Sigmoid colon (tissue), 6 donors: ENCODE measurements at regions not wholly inside any gene's neighbourhood (a gene's known extent, or its start where the extent isn't known, plus 50 kb on each side); places are given as distances from the start of the nearest gene placed in this dataset.

Experiments used
- DNase-seq: peaks from one replicate; pipeline ENCODE4 v3.0.0-alpha.2; 2019
- H3K27ac ChIP-seq, 4 donors: fragments of 200-600 bp; sonication (generic); one replicate each; pipeline ENCODE4 v1.5.1; 2016 to 2019; ENCODE audit warnings: mild to moderate bottlenecking in 1 of 4
- H3K27me3 ChIP-seq, 3 donors: fragments of 200-600 bp; sonication (generic); one replicate each; pipeline ENCODE4 v1.5.1; 2019; ENCODE audit warnings: mild to moderate bottlenecking in 1 of 3
- H3K36me3 ChIP-seq, 4 donors: fragments of 200-600 bp; sonication (generic); one replicate each; pipeline ENCODE4 v1.5.1; 2016 to 2019
- H3K4me1 ChIP-seq, 4 donors: fragments of 200-600 bp; sonication (generic); one replicate each; pipeline ENCODE4 v1.5.1; 2017 to 2019
- H3K4me3 ChIP-seq, 4 donors: fragments of 200-600 bp; sonication (generic); one replicate each; pipeline ENCODE4 v1.5.1; 2017 to 2019; ENCODE audit warnings: mild to moderate bottlenecking in 2 of 4, moderate library complexity in 1 of 4
- H3K9me3 ChIP-seq, 4 donors: fragments of 200-600 bp in 3 of 4; sonication (generic) in 3 of 4; one replicate each; pipeline versions ENCODE4 v1.5.1 to v1.6.1; 2013 to 2019
- EP300 ChIP-seq, 4 donors: sonication (generic); formaldehyde crosslinking; IDR thresholded peaks; one replicate each; pipeline ENCODE4 v1.6.1; 2017; ENCODE audit warnings: antibody characterized with exemption in 4 of 4
- POLR2A ChIP-seq, 2 donors: fragments of 450-650 bp; IDR thresholded peaks; one replicate each; pipeline ENCODE4 v1.6.1; 2016; ENCODE audit warnings: antibody characterized with exemption in 2 of 2, mild to moderate bottlenecking in 2 of 2, moderate library complexity in 2 of 2
- POLR2AphosphoS5 ChIP-seq, 4 donors: sonication (generic); formaldehyde crosslinking; IDR thresholded peaks; one replicate each; pipeline ENCODE4 v1.6.1; 2017; ENCODE audit warnings: antibody characterized with exemption in 4 of 4
- WGBS, 2 donors: extraction: QIAGEN DNeasy Blood & Tissue Kit; methylation state at CpG; one replicate each; pipeline ENCODE4 v1.1.7; 2013; 5-methylcytosine and 5-hydroxymethylcytosine counted together
- intact Hi-C: fragments of 100-400 bp; cut with DNase I; formaldehyde crosslinking; loops from one replicate; pipeline ENCODE4 v1.15.1; 2023
- TF ChIP-seq, protein P1 (sequence below), 4 experiments: fragments of 450-650 bp in 3 of 4; fragments of 200-600 bp in 1 of 4; IDR thresholded peaks; one replicate each; pipeline ENCODE4 v1.5.1; 2016 to 2019; ENCODE audit warnings: antibody characterized with exemption in 4 of 4, mild to moderate bottlenecking in 3 of 4, moderate library complexity in 2 of 4
- donor health status: healthy with polysubstance abuse.
- donor health status: healthy.

DNA sequence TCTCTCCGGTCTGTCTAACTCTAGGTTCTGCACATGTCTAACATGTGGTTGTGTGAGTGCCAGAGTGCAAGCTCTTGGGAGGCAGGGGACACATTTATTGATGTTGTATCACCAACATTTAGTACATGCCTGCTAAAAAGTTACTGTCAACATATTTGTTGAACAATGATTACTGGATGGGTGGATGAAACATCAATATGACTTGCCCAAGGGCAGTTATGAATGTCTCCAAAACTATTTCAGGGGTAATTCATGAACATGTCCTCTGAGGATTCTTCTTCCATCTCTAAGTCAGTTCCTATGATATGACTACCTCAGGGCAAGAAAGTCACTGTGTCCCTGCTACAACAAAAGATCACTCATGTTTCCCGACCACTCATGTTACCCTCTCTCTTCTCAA lies 91.3 kb upstream of the STEAP1B start:
- WGBS, 2 donors: 86 to 89% methylated on average over 2 of the region's 2 CpGs
- Histone ChIP-seq H3K36me3 (no peaks in the 10 kb centered on the region), H3K4me3 (no peak overlapping the region), H3K9me3 (no peaks in the 10 kb centered on the region), H3K4me1 (peaks cover 0 to 9% (median 0%) of the 10 kb centered on the region in 4 donors), H3K27me3 (no peaks in the 10 kb centered on the region), H3K27ac (no peak overlapping the region)
- TF ChIP-seq POLR2AphosphoS5 (IDR thresholded peaks at IDR 0.05) (no peak), POLR2A (IDR thresholded peaks at IDR 0.05) (no peak)
- TF ChIP-seq, protein P1, sequence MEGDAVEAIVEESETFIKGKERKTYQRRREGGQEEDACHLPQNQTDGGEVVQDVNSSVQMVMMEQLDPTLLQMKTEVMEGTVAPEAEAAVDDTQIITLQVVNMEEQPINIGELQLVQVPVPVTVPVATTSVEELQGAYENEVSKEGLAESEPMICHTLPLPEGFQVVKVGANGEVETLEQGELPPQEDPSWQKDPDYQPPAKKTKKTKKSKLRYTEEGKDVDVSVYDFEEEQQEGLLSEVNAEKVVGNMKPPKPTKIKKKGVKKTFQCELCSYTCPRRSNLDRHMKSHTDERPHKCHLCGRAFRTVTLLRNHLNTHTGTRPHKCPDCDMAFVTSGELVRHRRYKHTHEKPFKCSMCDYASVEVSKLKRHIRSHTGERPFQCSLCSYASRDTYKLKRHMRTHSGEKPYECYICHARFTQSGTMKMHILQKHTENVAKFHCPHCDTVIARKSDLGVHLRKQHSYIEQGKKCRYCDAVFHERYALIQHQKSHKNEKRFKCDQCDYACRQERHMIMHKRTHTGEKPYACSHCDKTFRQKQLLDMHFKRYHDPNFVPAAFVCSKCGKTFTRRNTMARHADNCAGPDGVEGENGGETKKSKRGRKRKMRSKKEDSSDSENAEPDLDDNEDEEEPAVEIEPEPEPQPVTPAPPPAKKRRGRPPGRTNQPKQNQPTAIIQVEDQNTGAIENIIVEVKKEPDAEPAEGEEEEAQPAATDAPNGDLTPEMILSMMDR (IDR thresholded peaks at IDR 0.05): no peak
- intact Hi-C loops: no loop called here
- DNase-seq: no peak

GRCh38 chr7:22589641-22590201 lies 89.7 kb upstream of the STEAP1B start:
- H3K9me3 ChIP-seq: no peaks in the 10 kb centered on the region
- no peaks in the 10 kb centered on the region for H3K27me3 ChIP-seq
- peak in 2 of 4 donors; percentile 16 to 43 for TF ChIP-seq POLR2AphosphoS5 (IDR thresholded peaks at IDR 0.05)
- no peak for TF ChIP-seq POLR2A (IDR thresholded peaks at IDR 0.05)
- TF ChIP-seq EP300 (IDR thresholded peaks at IDR 0.05): peak in 1 of 4 donors; percentile 14
- TF ChIP-seq, protein P1 (IDR thresholded peaks at IDR 0.05): no peak
- H3K4me1 ChIP-seq: peaks cover 0 to 13% (median 0%) of the 10 kb centered on the region in 4 donors
- whole genome bisulfite sequencing, 2 donors: 48 to 61% methylated on average over 10 of the region's 10 CpGs
- intact Hi-C loops: no loop called here
- no peak overlapping the region for H3K4me3 ChIP-seq
- DNase-seq: peak; percentile 67
- peak overlapping the region in 2 of 4 donors; percentile 36 to 56 for H3K27ac ChIP-seq
- no peaks in the 10 kb centered on the region for H3K36me3 ChIP-seq

DNA sequence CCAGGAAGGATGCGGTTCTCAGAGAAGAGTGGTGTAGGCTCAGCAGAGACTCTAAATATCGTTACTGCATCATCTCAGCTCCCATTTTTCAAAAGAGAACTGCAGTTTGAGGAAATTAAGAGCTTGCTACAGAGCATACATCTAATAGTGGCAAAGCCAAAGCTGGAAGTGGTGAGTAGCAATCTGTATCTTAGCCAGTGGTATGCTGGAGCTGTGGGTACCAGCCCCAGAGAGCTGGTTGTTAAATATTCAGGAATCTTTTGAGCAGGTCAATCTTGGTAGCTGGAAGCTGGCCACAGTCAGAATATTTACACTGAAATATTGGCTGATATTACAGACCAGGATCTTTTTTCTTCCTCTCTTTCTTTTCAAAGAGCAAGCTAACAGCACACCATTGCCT lies 88.4 kb upstream of the STEAP1B start:
- Histone ChIP-seq H3K9me3 (no peaks in the 10 kb centered on the region), H3K27ac (peak overlapping the region in 1 of 4 donors; percentile 56), H3K36me3 (no peaks in the 10 kb centered on the region), H3K27me3 (no peaks in the 10 kb centered on the region), H3K4me3 (no peak overlapping the region), H3K4me1 (peaks cover 0 to 27% (median 12%) of the 10 kb centered on the region in 4 donors)
- WGBS, 2 donors: 77 to 82% methylated on average over 2 of the region's 2 CpGs
- no peak for TF ChIP-seq POLR2A (IDR thresholded peaks at IDR 0.05)
- TF ChIP-seq, protein P1 (IDR thresholded peaks at IDR 0.05): no peak
- TF ChIP-seq POLR2AphosphoS5 (IDR thresholded peaks at IDR 0.05): no peak
- no peak for TF ChIP-seq EP300 (IDR thresholded peaks at IDR 0.05)
- intact Hi-C loops: no loop called here
- no peak for DNase-seq

- no peak for DNase-seq
- H3K27me3 ChIP-seq: no peaks in the 10 kb centered on the region
- peaks cover 0 to 36% (median 16%) of the 10 kb centered on the region in 4 donors for H3K4me1 ChIP-seq
- peak overlapping the region in 1 of 4 donors; percentile 14 for H3K27ac ChIP-seq
- TF ChIP-seq POLR2AphosphoS5 (IDR thresholded peaks at IDR 0.05) (no peak), EP300 (IDR thresholded peaks at IDR 0.05) (no peak), POLR2A (IDR thresholded peaks at IDR 0.05) (no peak)
- TF ChIP-seq, protein P1 (IDR thresholded peaks at IDR 0.05): no peak
- H3K4me3 ChIP-seq: no peak overlapping the region
- H3K9me3 ChIP-seq: no peaks in the 10 kb centered on the region
- no peaks in the 10 kb centered on the region for H3K36me3 ChIP-seq
- intact Hi-C loops: no loop called here
- WGBS, 2 donors: 56 to 58% methylated on average over 2 of the region's 2 CpGs
Observed at GRCh38 chr7:22587322-22587721, 87.3 kb upstream of the STEAP1B start.

GRCh38 chr7:22586786-22587140 lies 86.8 kb upstream of the STEAP1B start:
- Histone ChIP-seq H3K9me3 (no peaks in the 10 kb centered on the region), H3K27me3 (no peaks in the 10 kb centered on the region), H3K36me3 (no peaks in the 10 kb centered on the region), H3K4me1 (peaks cover 0 to 36% (median 16%) of the 10 kb centered on the region in 4 donors), H3K27ac (no peak overlapping the region), H3K4me3 (no peak overlapping the region)
- intact Hi-C loops: no loop called here
- TF ChIP-seq, protein P1 (IDR thresholded peaks at IDR 0.05): peak in 1 of 4 experiments; percentile 18
- no peak for TF ChIP-seq POLR2AphosphoS5 (IDR thresholded peaks at IDR 0.05)
- no peak for DNase-seq
